ENCODE measurements at regions not wholly inside any gene's neighbourhood (a gene's known extent, or its start where the extent isn't known, plus 50 kb on each side); places are given as distances from the start of the nearest gene placed in this dataset.
"Not testable (repeated sequence)": the region's sequence is repeated elsewhere in the genome, so short reads cannot be mapped to it uniquely, and the experiment has no call there.

- H3K4me3 ChIP-seq (ENCODE audit: control insufficient read depth in 2 of 3, extremely low read depth in 1 of 3, insufficient read depth in 2 of 3, low read depth in 1 of 3, low read length in 3 of 3); FAIRE-seq; H3K27me3 ChIP-seq (ENCODE audit: control insufficient read depth, extremely low read depth, insufficient read depth, low read length); DNase-seq (ENCODE audit: low read depth, low spot score); dilution Hi-C loops (cut with MboI; ENCODE audit: extremely low pct_ligation_motif_present, low sequenced_read_pairs); H3K4me1 ChIP-seq (ENCODE audit: control insufficient read depth, extremely low read depth, insufficient read depth, low read length); H3K9ac ChIP-seq (ENCODE audit: control insufficient read depth, extremely low read depth, insufficient read depth, low read length); H4K20me1 ChIP-seq (ENCODE audit: control insufficient read depth, extremely low read depth, insufficient read depth, low read length); H3K4me2 ChIP-seq (ENCODE audit: control insufficient read depth, extremely low read depth, insufficient read depth, low read depth, low read length); H2AFZ ChIP-seq (ENCODE audit: control insufficient read depth, low read length); H3K79me2 ChIP-seq (ENCODE audit: control insufficient read depth, insufficient read depth, low read length); H3K27ac ChIP-seq (ENCODE audit: control insufficient read depth, insufficient read depth, low read length); H3K9me3 ChIP-seq (ENCODE audit: control insufficient read depth, low read depth, low read length); H3K9me1 ChIP-seq (ENCODE audit: control insufficient read depth, extremely low read depth, insufficient read depth, low read length); H3K36me3 ChIP-seq (ENCODE audit: control insufficient read depth in 2 of 2, extremely low read depth in 1 of 2, insufficient read depth in 2 of 2, low read length in 2 of 2): not testable (repeated sequence)
These were observed 1199.0 kb downstream of the FOXD4L5 start for GRCh38 chr9:64085998-64086397.

GRCh38 chr9:64071358-64072253 is 1213.4 kb downstream of the FOXD4L5 start:
- H3K27me3 ChIP-seq (ENCODE audit: control insufficient read depth, extremely low read depth, insufficient read depth, low read length); FAIRE-seq; H3K9ac ChIP-seq (ENCODE audit: control insufficient read depth, extremely low read depth, insufficient read depth, low read length); dilution Hi-C loops (cut with MboI; ENCODE audit: extremely low pct_ligation_motif_present, low sequenced_read_pairs); DNase-seq (ENCODE audit: low read depth, low spot score); H3K4me1 ChIP-seq (ENCODE audit: control insufficient read depth, extremely low read depth, insufficient read depth, low read length); H3K36me3 ChIP-seq (ENCODE audit: control insufficient read depth in 2 of 2, extremely low read depth in 1 of 2, insufficient read depth in 2 of 2, low read length in 2 of 2); H3K4me3 ChIP-seq (ENCODE audit: control insufficient read depth in 2 of 3, extremely low read depth in 1 of 3, insufficient read depth in 2 of 3, low read depth in 1 of 3, low read length in 3 of 3); H3K9me1 ChIP-seq (ENCODE audit: control insufficient read depth, extremely low read depth, insufficient read depth, low read length); H3K79me2 ChIP-seq (ENCODE audit: control insufficient read depth, insufficient read depth, low read length); H3K9me3 ChIP-seq (ENCODE audit: control insufficient read depth, low read depth, low read length); H2AFZ ChIP-seq (ENCODE audit: control insufficient read depth, low read length); H4K20me1 ChIP-seq (ENCODE audit: control insufficient read depth, extremely low read depth, insufficient read depth, low read length); H3K27ac ChIP-seq (ENCODE audit: control insufficient read depth, insufficient read depth, low read length); H3K4me2 ChIP-seq (ENCODE audit: control insufficient read depth, extremely low read depth, insufficient read depth, low read depth, low read length): not testable (repeated sequence)

DNA sequence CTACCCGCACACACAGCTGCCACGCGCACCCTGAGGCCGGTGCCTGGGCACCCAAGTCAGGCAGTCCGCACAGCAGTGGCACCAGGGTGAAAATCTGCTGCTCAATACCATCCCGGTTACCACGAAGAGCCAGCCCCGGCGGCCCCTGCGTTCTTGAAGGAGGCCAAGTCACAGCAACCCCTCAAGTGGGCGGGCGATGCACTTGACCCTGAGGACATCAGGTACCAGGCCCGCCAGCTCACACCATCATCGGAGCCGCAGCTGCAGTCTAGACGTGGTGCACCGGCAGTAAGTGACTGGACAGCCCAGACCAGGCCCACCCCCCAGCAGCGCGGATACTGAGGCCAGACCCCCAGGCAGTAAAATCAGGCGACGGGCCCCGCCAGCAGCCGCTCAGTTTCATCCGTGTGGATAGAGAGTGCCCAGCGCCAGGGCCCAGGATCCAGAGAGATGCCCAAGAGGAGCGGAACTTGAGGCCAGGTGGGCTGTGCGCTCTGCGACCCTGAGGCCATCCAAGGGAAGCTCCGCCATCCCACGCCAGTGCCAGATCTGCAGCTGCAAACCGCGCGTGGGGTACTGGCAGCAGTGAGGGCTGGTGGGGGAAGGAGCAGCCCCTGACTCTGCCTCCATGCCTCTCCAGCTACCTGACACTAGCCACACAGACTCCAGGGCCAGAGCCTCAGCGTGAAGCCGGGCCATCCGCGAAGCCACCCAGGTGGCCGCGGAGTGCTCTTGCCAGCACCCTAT is 1214.2 kb downstream of the FOXD4L5 start:
- H3K4me3 ChIP-seq (ENCODE audit: control insufficient read depth in 2 of 3, extremely low read depth in 1 of 3, insufficient read depth in 2 of 3, low read depth in 1 of 3, low read length in 3 of 3); FAIRE-seq; H4K20me1 ChIP-seq (ENCODE audit: control insufficient read depth, extremely low read depth, insufficient read depth, low read length); H3K27ac ChIP-seq (ENCODE audit: control insufficient read depth, insufficient read depth, low read length); H2AFZ ChIP-seq (ENCODE audit: control insufficient read depth, low read length); H3K9me3 ChIP-seq (ENCODE audit: control insufficient read depth, low read depth, low read length); DNase-seq (ENCODE audit: low read depth, low spot score); H3K4me2 ChIP-seq (ENCODE audit: control insufficient read depth, extremely low read depth, insufficient read depth, low read depth, low read length); dilution Hi-C loops (cut with MboI; ENCODE audit: extremely low pct_ligation_motif_present, low sequenced_read_pairs); H3K79me2 ChIP-seq (ENCODE audit: control insufficient read depth, insufficient read depth, low read length); H3K27me3 ChIP-seq (ENCODE audit: control insufficient read depth, extremely low read depth, insufficient read depth, low read length); H3K4me1 ChIP-seq (ENCODE audit: control insufficient read depth, extremely low read depth, insufficient read depth, low read length); H3K9ac ChIP-seq (ENCODE audit: control insufficient read depth, extremely low read depth, insufficient read depth, low read length); H3K9me1 ChIP-seq (ENCODE audit: control insufficient read depth, extremely low read depth, insufficient read depth, low read length); H3K36me3 ChIP-seq (ENCODE audit: control insufficient read depth in 2 of 2, extremely low read depth in 1 of 2, insufficient read depth in 2 of 2, low read length in 2 of 2): not testable (repeated sequence)

- dilution Hi-C loops (cut with MboI; ENCODE audit: extremely low pct_ligation_motif_present, low sequenced_read_pairs); H3K4me3 ChIP-seq (ENCODE audit: control insufficient read depth in 2 of 3, extremely low read depth in 1 of 3, insufficient read depth in 2 of 3, low read depth in 1 of 3, low read length in 3 of 3); H3K79me2 ChIP-seq (ENCODE audit: control insufficient read depth, insufficient read depth, low read length); H3K9ac ChIP-seq (ENCODE audit: control insufficient read depth, extremely low read depth, insufficient read depth, low read length); H3K9me1 ChIP-seq (ENCODE audit: control insufficient read depth, extremely low read depth, insufficient read depth, low read length); H3K9me3 ChIP-seq (ENCODE audit: control insufficient read depth, low read depth, low read length); H2AFZ ChIP-seq (ENCODE audit: control insufficient read depth, low read length); H4K20me1 ChIP-seq (ENCODE audit: control insufficient read depth, extremely low read depth, insufficient read depth, low read length); H3K4me1 ChIP-seq (ENCODE audit: control insufficient read depth, extremely low read depth, insufficient read depth, low read length); DNase-seq (ENCODE audit: low read depth, low spot score); H3K4me2 ChIP-seq (ENCODE audit: control insufficient read depth, extremely low read depth, insufficient read depth, low read depth, low read length); H3K36me3 ChIP-seq (ENCODE audit: control insufficient read depth in 2 of 2, extremely low read depth in 1 of 2, insufficient read depth in 2 of 2, low read length in 2 of 2); H3K27ac ChIP-seq (ENCODE audit: control insufficient read depth, insufficient read depth, low read length); FAIRE-seq; H3K27me3 ChIP-seq (ENCODE audit: control insufficient read depth, extremely low read depth, insufficient read depth, low read length): not testable (repeated sequence)
These were observed 1214.9 kb downstream of the FOXD4L5 start for GRCh38 chr9:64070083-64070482.
